ENCODE measurements at regions not wholly inside any gene's neighbourhood (a gene's known extent, or its start where the extent isn't known, plus 50 kb on each side); places are given as distances from the start of the nearest gene placed in this dataset.

DNA sequence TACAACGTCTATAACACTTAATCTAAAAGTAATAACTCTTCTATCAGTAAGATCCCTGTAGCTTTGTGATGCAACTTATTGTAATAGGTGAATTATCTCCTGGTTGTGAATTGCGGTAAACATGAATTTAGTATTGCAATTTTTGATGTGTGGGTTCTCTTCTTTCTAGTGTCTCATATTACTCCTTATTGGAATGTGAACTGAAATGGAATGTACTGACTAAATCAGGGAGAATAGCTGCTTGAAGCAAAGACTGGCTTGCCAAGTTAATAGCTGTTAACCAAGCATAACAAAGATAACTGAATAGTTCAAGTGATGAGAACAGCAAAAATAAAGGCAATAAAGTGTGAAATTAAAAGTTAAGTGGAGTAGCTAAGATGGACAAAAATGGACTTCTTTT is 60.5 kb upstream of the TFPI start:
- no peak for TF ChIP-seq EZH2phosphoT487 (IDR thresholded peaks at IDR 0.05; ENCODE audit: insufficient read depth, low read depth)
- TF ChIP-seq EZH2 (IDR thresholded peaks at IDR 0.05; ENCODE audit: insufficient read depth, poor library complexity, severe bottlenecking) = no peak

Data from GM23248 (cell line).